ENCODE measurements at regions not wholly inside any gene's neighbourhood (a gene's known extent, or its start where the extent isn't known, plus 50 kb on each side); places are given as distances from the start of the nearest gene placed in this dataset.
"Not testable (repeated sequence)": the region's sequence is repeated elsewhere in the genome, so short reads cannot be mapped to it uniquely, and the experiment has no call there.

DNA sequence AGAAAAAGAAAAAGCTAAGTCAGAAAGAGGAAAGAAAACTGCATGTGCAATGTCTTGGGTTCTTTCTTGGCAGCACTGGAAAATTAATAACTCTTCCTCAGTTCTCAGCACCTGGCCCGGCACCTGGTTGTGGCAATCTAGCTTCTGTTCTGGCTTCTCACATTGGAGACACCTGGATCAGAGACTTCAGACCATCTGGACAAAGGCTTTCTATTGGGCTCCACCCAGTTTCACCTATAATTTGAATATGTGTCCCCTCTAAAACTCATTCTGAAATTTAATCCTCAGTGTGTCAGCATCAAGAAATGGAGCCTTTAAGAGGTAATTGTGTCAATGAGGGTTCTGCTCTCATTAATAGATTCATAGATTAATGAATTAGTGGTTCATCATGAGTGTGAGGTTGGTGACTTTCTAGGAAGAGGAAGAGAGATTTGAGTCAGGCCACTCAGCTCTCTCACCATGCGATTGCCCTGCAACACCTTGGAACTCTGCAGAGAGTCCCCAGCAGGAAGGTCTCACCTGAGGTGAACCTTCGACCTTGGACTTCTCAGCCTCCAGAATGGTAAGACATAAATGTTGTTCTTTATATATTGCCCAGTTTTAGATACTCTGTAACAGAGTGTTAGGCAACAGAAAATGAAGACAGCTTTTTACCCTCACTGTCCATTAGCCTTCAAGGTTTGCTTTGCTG, 679.9 kb downstream of the NTRK3 start:
- no peak for DNase-seq

DNA sequence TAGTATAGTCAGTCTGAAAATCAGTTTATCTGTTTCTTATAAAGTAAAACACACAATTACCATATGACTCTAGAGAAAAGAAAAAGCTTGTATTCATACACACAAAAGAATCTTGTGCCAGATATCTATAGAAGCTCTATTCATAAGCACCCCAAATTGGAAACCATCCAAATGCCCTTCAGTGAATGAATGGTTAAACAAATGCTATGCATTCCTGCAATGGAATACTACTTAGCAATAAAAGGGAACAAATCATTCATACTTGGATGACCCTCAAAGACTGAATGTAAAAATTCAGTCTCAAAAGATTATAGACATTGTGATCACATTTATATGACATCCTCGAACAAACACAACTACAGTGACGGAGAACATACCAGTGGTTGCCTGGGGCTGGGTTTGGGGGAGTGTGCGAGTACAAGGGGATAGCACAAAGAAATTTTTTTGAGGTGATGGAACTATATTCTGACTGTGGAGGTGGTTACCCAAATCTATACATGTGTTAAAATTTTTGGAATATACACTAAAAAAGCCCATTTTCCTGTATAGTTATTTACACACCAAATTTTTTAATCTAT, 680.6 kb downstream of the NTRK3 start:
- no peak for DNase-seq

DNA sequence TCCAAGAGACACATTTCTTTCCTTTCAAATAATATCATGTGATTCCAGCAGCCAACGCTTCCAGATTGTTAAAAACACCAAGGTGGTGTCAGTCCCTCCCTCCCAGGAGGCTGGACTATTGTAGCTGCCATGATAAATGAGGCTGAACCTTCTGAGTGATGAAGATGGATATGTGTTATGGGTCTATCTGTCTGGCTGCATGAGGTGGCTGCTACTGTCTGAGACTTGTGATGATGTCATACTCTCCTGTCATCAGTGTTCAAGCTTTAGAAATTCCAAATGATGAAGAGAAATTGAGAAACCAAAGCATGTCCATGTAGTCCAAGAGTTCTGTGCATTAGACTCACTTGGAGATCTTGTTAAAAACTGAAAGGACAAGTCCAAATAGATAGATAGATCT, 683.0 kb downstream of the NTRK3 start:
- no peak for DNase-seq

DNA sequence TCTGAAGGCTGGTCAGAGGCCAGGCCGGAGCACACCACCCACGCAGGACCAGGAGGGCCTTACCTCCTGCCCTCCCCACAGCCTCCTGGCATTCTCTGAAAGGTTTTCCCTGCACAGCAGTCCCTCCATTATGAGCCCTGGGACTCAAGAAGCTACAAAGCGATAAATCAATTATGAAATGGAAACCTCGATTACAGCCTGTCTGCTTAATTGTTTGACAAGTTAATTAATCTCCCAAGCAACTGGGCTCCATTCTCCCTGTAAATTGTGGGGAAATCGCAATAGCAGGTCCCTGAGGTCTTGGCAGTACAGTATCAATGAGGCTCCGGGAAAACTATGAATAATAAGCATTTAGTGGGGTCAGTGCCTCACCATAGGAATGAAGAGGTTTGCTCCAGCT, 683.5 kb downstream of the NTRK3 start:
- no peak for DNase-seq

DNA sequence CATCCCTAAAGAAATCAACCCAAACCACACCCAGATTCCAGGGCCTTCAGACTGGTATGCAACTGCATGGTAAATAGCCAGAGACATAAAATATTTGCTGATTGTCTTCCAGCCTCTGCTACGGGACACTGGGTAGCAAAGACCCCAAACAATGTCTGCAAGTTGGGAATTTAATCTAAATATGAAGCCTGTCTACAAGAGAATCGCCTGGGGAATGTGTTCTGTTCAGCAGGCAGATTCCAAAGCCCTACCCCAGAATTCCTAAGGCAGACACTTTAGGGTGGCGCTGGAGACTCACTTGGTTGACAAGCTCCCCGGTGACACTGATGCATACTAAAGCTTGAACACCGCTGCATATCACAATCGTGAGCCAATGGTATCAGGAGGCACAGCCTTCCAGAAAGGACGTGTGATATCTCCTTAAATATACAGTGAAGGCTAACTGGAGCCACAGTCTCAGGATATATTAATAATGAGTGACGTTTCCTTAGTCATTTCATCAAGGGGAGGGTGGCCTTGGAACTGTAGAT, 684.1 kb downstream of the NTRK3 start:
- no peak for DNase-seq

DNA sequence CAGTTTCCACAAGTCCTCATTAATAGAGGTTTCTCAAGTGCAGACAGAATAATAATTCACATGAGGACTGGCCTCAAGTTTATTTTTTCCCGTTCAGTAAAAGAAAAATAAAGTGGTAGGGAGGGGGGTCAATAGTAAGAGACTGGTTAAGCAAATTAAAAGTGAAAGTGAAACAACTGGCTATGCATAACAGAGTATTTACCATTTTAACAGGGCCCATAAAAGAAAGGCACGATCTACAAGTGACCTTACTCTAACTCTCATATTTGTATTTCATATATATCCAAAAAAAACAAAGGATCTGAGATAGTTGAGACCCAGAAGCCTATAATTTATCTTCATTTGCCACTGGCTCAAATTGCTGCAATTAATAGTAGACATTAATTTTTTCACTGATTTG, 686.3 kb downstream of the NTRK3 start:
- DNase-seq: no peak

DNA sequence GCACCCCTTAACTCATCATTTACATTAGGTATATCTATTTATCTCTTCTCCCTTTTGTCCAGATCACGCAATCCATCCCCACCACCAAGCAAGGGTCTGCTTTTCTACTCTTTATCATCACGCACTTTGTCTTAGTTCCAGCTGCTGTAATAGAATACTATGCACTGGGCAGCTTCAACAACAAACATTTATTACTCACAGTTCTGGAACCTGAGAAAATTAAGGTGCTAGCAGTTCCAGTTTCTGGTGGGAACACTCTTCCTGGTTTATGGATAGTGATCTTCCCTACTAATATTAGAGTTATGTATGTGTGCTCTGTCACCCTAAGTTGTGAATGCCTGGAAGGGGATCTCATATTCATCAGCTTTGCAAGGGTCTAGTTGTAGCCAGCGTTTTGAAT, 687.0 kb downstream of the NTRK3 start:
- DNase-seq: no peak

DNA sequence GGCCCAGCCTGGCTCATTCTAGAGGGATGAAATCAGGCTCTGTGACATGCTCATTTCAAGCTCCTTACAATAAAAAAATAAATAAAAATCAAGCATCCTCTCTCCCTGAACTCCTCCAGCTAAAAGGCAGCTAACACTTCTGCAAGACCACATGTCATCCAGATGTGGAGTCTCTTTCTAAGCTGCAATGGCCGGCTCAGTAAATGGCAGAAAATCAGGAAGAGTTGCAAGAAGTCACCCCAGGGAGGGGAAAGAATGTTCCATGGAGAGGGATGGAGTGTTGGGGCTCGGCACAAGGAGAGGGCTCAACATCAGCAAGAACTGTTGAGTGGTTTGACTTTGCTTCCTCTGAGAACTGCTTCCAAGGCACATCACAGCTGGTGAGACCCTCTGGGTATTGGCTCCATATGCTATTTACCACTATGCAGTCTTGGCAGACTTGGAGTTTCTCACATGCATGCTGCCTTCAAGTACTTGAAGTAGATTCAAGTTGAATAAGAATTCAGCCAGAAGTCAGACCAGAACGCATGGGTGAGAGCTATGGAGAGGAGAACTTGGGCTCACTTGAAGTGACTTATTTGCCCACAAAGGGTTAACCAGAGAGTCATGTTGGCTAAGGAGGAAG, 689.0 kb downstream of the NTRK3 start:
- no peak for DNase-seq

DNA sequence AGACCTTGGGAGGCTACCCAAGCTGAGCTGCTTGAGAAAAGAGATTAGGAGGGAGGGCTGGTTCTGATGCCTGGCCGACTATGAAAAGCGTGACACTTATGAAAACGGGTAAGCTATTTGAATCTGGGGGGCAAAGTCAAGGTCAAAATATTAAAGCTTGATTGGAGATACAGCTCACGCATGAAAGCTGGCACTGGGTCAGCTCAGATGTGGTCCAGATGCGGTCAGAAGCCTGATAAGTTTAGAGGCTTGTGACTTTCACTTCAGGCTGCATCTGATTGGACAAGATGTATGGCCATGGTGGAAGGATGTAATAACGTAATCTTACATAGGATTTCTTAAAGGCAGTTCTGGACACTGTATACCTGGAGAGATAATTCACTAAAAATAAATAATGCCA, 690.3 kb downstream of the NTRK3 start:
- no peak for DNase-seq

DNA sequence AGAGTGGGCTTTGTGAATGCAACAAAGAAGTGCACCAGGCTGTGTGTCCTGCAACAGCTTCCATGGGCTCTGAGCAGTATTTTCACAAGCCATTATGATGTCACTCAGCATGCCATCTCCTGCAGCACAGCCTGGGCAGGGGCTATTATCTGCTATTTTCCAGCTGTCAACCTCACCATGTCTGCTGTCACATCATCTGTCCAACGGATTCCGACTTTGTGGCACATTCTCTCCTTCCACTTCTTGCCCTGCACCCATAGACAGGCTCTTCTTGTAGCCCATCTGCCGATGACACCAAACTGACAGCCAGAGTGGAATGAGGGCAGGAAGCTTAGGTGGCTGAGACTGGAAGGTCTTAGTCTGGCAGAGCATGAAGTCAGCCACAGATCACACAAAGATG, 691.9 kb downstream of the NTRK3 start:
- no peak for DNase-seq

DNA sequence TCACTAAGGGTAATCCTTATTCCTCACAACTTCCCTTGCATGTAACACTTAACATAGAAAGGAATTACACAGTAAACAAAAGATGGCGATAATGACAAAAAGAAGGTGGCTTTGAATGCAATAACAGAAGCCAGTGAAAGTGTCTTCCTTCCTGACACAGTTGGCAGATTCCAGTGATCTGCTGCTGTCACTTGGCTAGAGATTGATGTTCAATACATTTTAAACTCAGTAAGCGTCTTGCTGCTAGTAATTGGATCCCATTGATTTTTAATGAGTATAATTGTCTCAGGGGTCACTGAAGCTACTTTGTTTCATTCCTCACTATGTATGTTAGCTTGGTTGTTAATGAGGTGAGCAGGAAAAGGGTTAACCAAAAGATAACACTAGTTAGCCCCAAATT, 692.7 kb downstream of the NTRK3 start:
- no peak for DNase-seq

DNA sequence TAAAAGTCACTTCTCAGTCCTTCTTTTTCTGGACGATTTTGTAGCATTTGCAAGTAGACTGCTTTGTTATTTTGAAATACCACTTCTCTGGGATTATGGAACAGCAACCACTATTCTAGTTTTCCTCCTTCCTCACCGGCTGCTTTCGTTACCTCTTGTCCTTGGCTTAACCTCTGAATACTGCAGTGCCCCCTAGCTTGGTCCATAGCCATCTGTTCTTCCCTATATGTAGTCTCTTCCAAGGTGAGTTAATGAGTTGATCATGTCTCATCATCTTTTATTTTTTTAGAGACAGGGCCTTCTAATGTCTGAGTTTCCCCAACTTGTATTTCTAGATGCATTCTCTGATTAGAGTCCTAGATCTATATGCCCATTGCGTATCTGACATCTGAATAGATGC, 694.3 kb downstream of the NTRK3 start:
- no peak for DNase-seq

DNA sequence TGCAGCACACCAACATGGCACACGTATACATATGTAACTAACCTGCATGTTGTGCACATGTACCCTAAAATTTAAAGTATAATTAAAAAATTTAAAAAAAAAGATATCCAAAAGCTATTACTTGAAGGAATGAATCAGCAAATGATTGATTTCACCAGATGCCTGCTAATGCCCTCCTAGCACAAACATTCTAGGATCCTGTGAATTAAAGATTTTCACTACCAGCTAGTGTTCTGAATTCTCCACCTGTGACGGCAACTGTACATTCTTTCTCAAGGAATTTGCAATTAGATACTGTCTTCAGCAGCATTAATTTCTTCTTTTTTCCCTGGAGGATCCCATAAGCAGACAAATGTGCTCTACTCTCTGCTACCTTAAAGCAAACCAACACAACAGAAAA, 694.9 kb downstream of the NTRK3 start:
- DNase-seq: no peak

DNA sequence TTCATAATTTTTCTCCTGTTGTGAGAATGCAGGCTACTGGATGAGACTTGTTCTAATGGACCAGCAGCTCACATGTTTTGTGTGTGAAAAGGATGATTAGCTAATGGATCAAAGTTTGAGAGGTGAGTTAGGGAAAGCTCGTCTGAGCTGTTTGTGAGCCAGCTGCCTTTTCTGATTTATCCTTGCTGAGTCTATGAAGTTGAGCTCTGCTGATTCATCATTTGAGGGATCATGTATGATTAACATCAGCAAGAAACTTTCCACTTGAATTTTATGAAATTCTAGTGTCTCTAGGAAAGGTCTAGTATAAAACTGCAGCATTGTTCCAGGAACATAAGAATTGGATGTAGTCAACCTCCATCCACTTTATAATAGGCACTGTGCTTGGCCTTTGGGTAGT, 698.7 kb downstream of the NTRK3 start:
- DNase-seq: no peak

DNA sequence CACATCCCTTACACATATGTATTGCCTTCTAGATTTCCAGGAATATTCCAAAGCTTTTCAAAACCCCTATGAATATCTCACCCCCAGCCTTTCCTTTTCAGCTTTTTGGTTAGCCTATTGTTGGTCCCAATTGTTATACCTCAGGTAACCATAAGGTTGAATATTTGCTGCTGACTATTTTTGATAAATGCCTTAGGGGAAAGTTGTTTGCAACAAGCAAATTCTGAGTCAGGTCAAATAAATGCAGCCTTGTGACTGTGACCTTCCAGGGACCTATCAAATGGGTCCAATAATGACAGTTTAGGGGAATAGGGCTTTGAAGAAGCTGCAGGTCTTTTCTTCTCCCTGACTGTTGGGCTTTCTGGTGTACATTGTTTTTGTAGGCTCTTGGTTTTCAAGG, 699.7 kb downstream of the NTRK3 start:
- DNase-seq: no peak

DNA sequence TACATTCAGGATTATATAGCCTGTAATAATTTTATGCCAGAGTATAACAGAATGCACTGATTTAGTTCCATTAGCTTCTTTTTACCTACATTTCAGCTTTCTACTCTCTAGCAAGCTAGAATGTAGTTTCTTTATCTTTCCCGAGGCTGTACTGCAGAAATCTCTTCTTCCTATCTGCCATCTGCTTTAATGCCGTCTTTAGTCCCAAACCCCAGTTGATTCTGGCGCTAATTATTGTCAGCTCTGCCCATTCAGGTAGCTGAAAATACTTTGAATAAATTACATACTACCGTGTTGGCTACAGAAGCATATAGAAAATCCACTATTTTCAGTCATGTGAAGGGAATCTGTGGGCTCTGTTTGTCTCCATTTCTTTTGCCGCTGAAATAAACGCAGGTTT, 706.7 kb downstream of the NTRK3 start:
- DNase-seq: no peak

DNA sequence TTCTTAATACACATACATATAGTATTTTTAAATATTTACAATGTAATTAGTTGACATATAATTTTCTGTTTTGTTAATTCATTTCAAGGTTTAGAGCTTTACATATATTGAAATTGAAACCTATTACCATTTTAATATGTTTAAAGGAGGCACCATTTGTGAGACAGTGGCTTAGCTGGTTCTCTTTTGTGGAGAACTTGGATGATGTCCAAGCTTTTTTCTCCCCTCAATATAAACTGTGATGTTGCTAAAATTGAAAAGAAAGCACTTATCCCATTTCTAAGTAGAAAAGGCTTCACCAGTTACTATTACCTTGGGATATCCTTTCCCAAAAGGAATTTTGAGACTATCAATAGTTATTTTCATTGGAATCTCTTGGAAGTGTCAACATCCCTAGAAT, 707.2 kb downstream of the NTRK3 start:
- no peak for DNase-seq

DNA sequence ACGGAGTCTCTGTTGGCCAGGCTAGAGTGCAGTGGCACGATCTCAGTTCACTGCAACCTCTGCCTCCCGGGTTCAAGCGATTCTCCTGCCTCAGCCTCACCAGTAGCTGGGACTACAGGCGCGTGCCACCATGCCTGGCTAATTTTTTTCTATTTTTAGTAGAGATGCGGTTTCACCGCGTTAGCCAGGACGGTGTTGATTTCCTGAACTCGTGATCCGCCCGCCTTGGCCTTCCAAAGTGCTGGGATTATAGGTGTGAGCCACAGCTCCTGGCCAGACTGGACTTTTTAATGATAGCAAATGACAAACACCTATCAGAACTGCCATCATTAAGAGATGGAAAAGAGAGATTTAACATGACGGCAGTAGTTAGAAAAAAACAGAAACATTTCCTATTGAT, 707.9 kb downstream of the NTRK3 start:
- not testable (repeated sequence) for DNase-seq

DNA sequence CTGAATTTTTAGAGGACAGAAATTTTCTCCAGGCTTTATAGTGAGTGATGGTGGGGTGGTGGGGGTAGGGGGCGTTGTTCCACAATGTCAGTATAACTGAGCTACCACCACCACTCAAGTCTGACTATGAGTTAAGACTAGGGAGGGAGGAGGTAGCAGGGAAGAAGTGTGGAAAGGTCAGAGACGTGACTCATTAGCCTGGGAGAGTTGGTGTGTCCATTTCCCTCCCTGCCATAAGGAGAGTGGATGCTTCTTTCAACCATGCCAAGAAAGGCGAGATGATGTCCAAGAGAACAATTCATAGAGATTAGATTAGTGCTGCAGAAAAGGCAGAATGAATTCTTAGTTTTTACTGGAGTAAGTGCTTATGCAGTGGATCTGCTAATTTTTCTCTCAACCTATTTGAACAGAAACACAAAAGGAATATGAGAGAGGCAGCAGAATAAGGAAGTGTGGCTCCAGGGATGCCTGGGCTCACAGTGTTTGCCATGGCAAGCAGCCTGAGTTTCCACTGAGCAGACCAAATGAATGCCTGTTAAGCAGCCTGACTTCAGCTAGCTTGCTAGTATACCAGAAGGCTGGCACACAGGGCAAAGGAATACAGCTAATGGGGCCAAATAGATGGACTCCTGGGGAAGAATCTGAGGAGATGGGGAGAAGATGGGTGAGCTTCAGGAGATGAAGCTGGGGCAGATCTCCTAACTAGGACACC, 708.9 kb downstream of the NTRK3 start:
- DNase-seq: no peak

DNA sequence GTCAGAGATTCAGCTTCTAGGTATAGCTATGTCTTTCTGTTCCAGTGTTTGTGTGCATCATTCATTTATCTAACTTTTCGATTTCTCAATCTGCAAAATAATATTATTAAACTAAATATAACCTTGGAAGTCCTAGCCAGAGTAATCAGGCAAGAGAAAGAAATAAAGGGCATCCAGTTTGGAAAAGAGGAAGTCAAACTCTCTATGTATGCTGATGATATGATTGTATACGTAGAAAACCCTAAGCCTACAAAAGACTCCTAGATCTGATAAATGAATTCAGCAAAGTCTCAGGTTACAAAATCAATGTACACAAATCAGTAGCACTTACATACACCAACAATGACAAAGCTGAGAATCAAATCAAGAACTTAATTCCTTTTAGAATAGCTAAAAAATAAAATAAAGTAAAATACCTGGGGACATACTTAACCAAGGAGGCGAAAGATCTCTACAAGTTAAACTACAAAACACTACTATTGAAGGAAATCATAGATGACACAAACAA, 718.2 kb downstream of the NTRK3 start:
- no peak for DNase-seq

DNA sequence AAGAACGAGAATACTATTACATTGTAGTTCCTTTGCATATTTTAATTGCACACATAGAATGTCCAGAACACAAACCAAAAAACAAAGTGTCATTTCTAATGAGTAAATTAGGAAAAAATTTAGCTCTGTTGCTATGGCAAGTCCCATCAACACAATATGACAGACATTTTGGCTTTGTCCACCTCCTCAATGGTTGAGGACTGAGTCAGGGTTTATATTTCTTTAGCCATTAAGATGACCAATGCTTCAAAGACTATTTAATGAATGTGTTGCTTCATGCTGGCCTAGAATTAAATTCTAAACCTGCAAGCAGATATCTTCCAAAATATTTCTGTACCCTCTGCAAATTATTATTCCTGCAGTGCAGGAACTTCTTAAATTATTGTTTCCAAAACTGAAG, 719.2 kb downstream of the NTRK3 start:
- no peak for DNase-seq

DNA sequence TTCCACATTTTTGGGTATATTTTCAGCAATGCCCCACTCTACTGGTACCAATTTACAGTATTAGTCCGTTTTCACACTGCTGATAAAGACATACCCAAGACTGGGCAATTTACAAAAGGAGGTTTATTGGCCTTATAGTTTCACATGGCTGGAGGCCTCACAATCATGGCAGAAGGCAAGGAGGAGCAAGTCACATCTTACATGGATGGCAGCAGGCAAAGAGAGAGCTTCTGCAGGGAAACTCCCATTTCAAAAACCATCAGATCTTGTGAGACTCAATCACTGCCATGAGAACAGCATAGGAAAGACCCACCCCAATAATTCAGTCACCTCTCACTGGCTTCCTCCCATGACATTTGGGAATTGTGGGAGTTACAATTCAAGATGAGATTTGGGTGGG, 722.9 kb downstream of the NTRK3 start:
- not testable (repeated sequence) for DNase-seq

DNA sequence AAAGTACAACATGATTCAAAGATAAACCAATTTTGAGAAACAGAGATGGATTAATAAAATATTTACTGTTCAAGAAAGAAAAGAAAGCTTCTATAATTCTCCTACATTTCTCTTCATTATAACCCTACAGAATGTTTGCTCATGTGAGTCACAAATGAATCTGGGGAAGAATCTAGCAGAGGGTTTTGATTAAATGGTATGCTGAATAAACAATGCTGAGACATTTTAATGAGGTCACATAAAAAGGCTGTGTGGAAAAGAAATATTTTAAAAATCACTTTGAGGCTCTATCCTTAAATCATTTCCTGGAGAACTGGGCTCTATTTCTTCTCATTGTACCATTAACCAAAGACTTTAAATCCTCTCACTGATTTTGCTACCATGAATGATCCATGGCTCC, 727.7 kb downstream of the NTRK3 start:
- DNase-seq: peak; percentile 0

DNA sequence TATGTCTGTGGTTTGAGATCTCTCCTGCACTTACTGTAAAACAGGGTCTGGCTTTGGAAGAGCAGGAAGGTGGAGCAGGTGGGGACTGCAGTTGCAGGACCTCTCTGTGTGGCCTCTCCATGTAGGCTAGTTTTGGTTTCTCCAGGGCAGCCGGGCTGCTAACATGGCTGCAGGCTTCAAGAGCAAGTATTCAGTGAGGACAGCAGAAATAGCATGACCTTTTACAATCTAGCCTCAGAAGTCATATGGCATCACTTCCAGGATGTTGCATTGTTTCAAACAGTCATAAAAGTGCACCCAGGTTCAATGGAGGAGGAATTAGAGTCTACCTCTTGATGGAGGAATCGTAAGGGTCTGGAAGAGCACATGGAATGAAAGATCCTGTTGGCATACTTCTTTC, 728.7 kb downstream of the NTRK3 start:
- DNase-seq: no peak
